ENCODE measurements at regions not wholly inside any gene's neighbourhood (a gene's known extent, or its start where the extent isn't known, plus 50 kb on each side); places are given as distances from the start of the nearest gene placed in this dataset.

- no peak for DNase-seq
Observed at GRCh38 chr14:42719391-42719790, 1112.7 kb downstream of the LRFN5 start.

DNA sequence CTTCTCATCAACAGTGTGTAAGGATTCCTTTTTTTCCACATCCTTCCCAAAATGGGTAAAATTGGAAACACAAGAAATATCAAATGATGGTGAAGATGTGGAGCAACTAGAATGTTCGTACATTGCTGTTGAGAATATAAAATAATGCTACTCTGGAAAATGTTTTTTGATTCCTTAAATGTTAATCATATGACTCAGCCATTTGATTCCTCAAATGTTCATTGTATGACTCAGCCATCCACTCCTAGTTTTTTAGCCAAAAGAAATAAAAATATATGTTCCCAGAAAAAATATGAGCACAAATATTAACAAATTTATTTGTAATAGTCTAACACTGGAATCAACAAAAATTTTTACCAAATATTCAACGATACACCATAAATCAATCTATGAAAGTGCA lies 1108.6 kb downstream of the LRFN5 start:
- DNase-seq: no peak

- no peak for DNase-seq
Observed at GRCh38 chr14:42710071-42710470, 1103.4 kb downstream of the LRFN5 start.

DNA sequence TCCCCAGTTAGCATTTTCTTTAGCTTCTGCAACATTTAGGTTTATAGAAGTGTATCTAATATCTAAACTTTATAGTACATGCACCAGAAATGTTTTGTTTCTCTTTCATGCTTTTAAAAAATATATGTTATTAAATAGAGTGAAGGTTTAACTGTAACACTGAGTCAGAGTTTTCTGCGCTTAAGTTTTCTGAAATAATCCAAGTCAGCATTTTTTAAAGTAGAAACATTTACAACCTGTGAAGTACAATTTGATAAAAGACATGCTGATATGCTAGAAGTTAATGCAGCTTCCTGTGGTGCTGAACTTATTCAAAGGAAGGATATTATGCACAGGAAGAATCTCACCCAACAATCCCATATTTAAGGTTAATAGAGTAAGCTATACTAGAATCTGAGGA lies 1096.8 kb downstream of the LRFN5 start:
- DNase-seq: no peak

DNA sequence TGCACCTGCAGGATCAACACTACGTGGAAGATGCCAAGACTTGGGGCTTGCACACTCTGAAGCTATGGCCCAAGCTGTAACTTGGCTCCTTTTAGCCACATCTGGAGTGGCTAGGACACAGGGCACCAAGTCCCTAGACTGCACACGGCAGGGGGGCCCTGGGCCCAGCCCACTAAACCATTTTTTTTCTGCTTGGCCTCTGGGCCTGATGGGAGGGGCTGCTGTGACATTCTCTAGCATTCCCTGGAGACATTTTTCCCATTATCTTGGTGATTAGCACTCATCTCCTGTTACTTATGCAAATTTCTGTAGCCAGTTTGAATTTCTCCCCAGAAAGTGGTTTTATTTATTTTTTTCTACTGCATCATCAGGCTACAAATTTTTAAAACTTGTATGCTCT lies 1080.7 kb downstream of the LRFN5 start:
- no peak for DNase-seq

DNA sequence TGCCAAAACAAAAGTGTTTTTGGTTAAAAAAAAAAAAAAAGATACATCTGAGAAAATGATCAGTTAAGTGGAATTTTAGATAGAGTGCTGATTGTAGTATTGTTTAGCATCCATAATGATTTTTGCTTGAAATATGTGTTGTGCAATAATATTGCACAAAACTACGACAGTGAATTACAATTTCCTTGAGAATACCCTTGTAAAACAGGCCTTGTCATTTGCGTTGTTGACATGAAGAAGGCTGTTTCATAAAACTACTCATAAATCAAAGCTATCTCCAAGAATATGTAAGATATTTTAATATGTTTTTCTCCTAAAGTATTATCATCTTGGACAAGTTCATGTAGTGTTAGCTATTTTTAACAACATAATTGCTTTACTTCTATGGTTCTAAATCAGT lies 1077.0 kb downstream of the LRFN5 start:
- DNase-seq: no peak

DNA sequence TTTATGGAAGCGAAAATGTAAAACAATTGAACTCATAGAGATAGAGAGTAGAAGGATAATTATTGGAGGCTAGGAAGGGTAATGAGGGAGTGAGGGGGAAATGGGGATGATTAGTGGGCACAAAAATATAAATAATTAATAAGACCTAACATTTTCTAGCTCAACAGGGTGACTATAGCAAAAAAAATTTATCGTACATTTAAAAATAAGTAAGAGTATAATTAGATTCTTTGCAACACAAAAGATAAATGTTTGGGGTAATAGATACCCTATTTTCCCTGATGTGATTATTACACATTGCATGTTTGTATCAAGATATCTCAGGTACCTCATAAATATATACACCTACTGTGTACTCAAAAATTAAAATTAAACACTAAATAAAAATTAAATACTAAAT lies 1070.0 kb downstream of the LRFN5 start:
- no peak for DNase-seq

- DNase-seq: no peak
Observed at GRCh38 chr14:42673963-42674362, 1067.3 kb downstream of the LRFN5 start.

- no peak for DNase-seq
Observed at GRCh38 chr14:42671636-42672035, 1065.0 kb downstream of the LRFN5 start.

- no peak for DNase-seq
Observed at GRCh38 chr14:42665083-42665482, 1058.4 kb downstream of the LRFN5 start.

DNA sequence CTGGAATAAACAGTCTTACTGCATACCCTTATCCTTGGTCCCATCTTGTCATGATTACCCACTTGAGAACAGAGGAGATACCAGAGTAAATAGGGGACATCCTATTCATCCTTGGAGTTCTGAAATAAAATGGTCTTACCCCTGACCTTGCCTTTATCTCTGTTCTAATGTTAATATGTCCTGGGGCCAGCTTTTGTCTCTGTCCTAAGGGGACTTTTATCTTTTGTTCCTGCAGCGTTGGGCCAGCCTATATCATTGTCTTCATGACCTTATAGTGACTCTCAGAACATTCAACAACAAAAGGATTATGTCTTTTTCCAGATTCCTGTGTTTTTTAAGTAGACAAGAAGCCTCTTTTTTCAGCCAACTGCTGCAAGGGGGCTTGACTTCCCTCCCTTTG lies 1057.5 kb downstream of the LRFN5 start:
- DNase-seq: no peak

- DNase-seq: no peak
Observed at GRCh38 chr14:42654707-42655106, 1048.0 kb downstream of the LRFN5 start.

GRCh38 chr14:42642787-42643186 lies 1036.1 kb downstream of the LRFN5 start:
- no peak for DNase-seq

- no peak for DNase-seq
Observed at GRCh38 chr14:42633504-42634095, 1026.9 kb downstream of the LRFN5 start.

GRCh38 chr14:42629553-42629952 lies 1022.9 kb downstream of the LRFN5 start:
- DNase-seq: no peak

DNA sequence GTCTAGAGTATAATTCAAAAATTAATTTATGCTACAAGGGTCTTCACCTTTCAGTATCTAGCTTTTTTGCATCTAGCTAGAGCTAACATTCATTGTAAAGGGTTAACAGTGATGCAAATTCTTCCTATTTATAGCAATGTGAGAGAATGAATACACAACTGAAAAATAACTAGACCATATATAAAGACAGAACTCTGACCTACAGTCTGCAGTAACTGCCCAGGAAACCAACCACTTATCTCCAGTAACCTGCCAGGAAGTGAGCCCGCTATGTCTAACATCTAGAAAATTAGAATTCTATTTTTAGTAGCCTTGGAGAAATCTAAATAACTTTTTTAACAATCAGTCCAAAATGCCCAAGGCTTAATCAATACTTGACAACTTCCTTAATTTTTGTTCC lies 1021.9 kb downstream of the LRFN5 start:
- DNase-seq: no peak

- no peak for DNase-seq
Observed at GRCh38 chr14:42626986-42627385, 1020.3 kb downstream of the LRFN5 start.

GRCh38 chr14:42624980-42625761 lies 1018.5 kb downstream of the LRFN5 start:
- DNase-seq: no peak

GRCh38 chr14:42617005-42617404 lies 1010.3 kb downstream of the LRFN5 start:
- no peak for DNase-seq

- no peak for DNase-seq
Observed at GRCh38 chr14:42606839-42607238, 1000.2 kb downstream of the LRFN5 start.

- DNase-seq: no peak
Observed at GRCh38 chr14:42602336-42602845, 995.7 kb downstream of the LRFN5 start.

- no peak for DNase-seq
Observed at GRCh38 chr14:42572032-42572431, 965.4 kb downstream of the LRFN5 start.

GRCh38 chr14:42569227-42569626 lies 962.6 kb downstream of the LRFN5 start:
- DNase-seq: no peak

GRCh38 chr14:42565556-42565955 lies 958.9 kb downstream of the LRFN5 start:
- DNase-seq: no peak
